ENCODE measurements at regions not wholly inside any gene's neighbourhood (a gene's known extent, or its start where the extent isn't known, plus 50 kb on each side); places are given as distances from the start of the nearest gene placed in this dataset.

- Histone ChIP-seq H3K27ac (ENCODE audit: low read length, poor library complexity, severe bottlenecking) (no peak overlapping the region), H2AK5ac (ENCODE audit: low read length, severe bottlenecking) (no peak overlapping the region), H3K4me2 (ENCODE audit: low read length, poor library complexity, severe bottlenecking) (no peak overlapping the region), H3K27me3 (ENCODE audit: control insufficient read depth in 1 of 2, insufficient read depth in 1 of 2, low read length in 2 of 2) (no peaks in the 10 kb centered on the region), H2BK12ac (ENCODE audit: low read length in 2 of 2) (no peak overlapping the region), H2BK5ac (ENCODE audit: low read depth, low read length, poor library complexity, severe bottlenecking) (no peak overlapping the region), H2AFZ (ENCODE audit: low read depth, low read length) (no peak overlapping the region), H3K79me1 (replicated peaks; ENCODE audit: low read length, poor library complexity, severe bottlenecking) (no peaks in the 10 kb centered on the region), H2BK120ac (ENCODE audit: low read depth, low read length) (no peak overlapping the region), H3K36me3 (ENCODE audit: control insufficient read depth in 1 of 2, insufficient read depth in 2 of 2, low read depth in 1 of 2, low read length in 2 of 2) (no peaks in the 10 kb centered on the region), H3K9ac (ENCODE audit: low read length) (no peak overlapping the region), H3K4ac (ENCODE audit: low read depth in 1 of 2, low read length in 2 of 2) (no peak overlapping the region), H3K4me3 (ENCODE audit: insufficient read depth in 1 of 2, low read depth in 1 of 2, low read length in 2 of 2) (no peak overlapping the region), H3K18ac (ENCODE audit: low read depth in 1 of 2, low read length in 2 of 2) (no peak overlapping the region), H4K91ac (ENCODE audit: low read length) (no peak overlapping the region), H3K9me3 (ENCODE audit: control insufficient read depth, low read length) (no peaks in the 10 kb centered on the region), H3K23ac (ENCODE audit: low read length in 2 of 2) (no peak overlapping the region), H3K4me1 (ENCODE audit: control insufficient read depth, insufficient read depth, low read depth, low read length) (no peaks in the 10 kb centered on the region), H2BK15ac (ENCODE audit: low read depth, poor library complexity, severe bottlenecking) (no peak overlapping the region), H3K14ac (ENCODE audit: low read length in 2 of 2) (no peak overlapping the region), H4K8ac (ENCODE audit: low read length) (no peak overlapping the region)
- 91% methylated on average over 3 of the region's 4 CpGs for WGBS
- DNase-seq: no peak
These were observed 487.7 kb upstream of the API5 start for GRCh38 chr11:42824067-42824466.

GRCh38 chr11:42825598-42825997 lies 486.2 kb upstream of the API5 start:
- no peak for DNase-seq
- H3K23ac ChIP-seq (ENCODE audit: low read length in 2 of 2): no peak overlapping the region
- H3K79me1 ChIP-seq (replicated peaks; ENCODE audit: low read length, poor library complexity, severe bottlenecking): no peaks in the 10 kb centered on the region
- WGBS: no CpG with 5 or more reads among the region's 1 CpG
- no peaks in the 10 kb centered on the region for H3K27me3 ChIP-seq (ENCODE audit: control insufficient read depth in 1 of 2, insufficient read depth in 1 of 2, low read length in 2 of 2)
- H2BK12ac ChIP-seq (ENCODE audit: low read length in 2 of 2): no peak overlapping the region
- no peak overlapping the region for H3K27ac ChIP-seq (ENCODE audit: low read length, poor library complexity, severe bottlenecking)
- H2BK15ac ChIP-seq (ENCODE audit: low read depth, poor library complexity, severe bottlenecking): no peak overlapping the region
- H4K91ac ChIP-seq (ENCODE audit: low read length): no peak overlapping the region
- no peak overlapping the region for H3K18ac ChIP-seq (ENCODE audit: low read depth in 1 of 2, low read length in 2 of 2)
- no peak overlapping the region for H3K4me3 ChIP-seq (ENCODE audit: insufficient read depth in 1 of 2, low read depth in 1 of 2, low read length in 2 of 2)
- H2BK120ac ChIP-seq (ENCODE audit: low read depth, low read length): no peak overlapping the region
- no peaks in the 10 kb centered on the region for H3K4me1 ChIP-seq (ENCODE audit: control insufficient read depth, insufficient read depth, low read depth, low read length)
- no peak overlapping the region for H3K9ac ChIP-seq (ENCODE audit: low read length)
- H2BK5ac ChIP-seq (ENCODE audit: low read depth, low read length, poor library complexity, severe bottlenecking): no peak overlapping the region
- no peak overlapping the region for H3K4me2 ChIP-seq (ENCODE audit: low read length, poor library complexity, severe bottlenecking)
- H3K9me3 ChIP-seq (ENCODE audit: control insufficient read depth, low read length): no peaks in the 10 kb centered on the region
- no peak overlapping the region for H2AK5ac ChIP-seq (ENCODE audit: low read length, severe bottlenecking)
- H3K14ac ChIP-seq (ENCODE audit: low read length in 2 of 2): no peak overlapping the region
- H3K4ac ChIP-seq (ENCODE audit: low read depth in 1 of 2, low read length in 2 of 2): no peak overlapping the region
- H3K36me3 ChIP-seq (ENCODE audit: control insufficient read depth in 1 of 2, insufficient read depth in 2 of 2, low read depth in 1 of 2, low read length in 2 of 2): no peaks in the 10 kb centered on the region
- H2AFZ ChIP-seq (ENCODE audit: low read depth, low read length): no peak overlapping the region
- H4K8ac ChIP-seq (ENCODE audit: low read length): no peak overlapping the region

- Histone ChIP-seq H3K4ac (ENCODE audit: low read depth in 1 of 2, low read length in 2 of 2) (no peak overlapping the region), H3K4me2 (ENCODE audit: low read length, poor library complexity, severe bottlenecking) (no peak overlapping the region), H3K4me3 (ENCODE audit: insufficient read depth in 1 of 2, low read depth in 1 of 2, low read length in 2 of 2) (no peak overlapping the region), H2BK120ac (ENCODE audit: low read depth, low read length) (no peak overlapping the region), H3K9ac (ENCODE audit: low read length) (no peak overlapping the region), H3K79me1 (replicated peaks; ENCODE audit: low read length, poor library complexity, severe bottlenecking) (no peaks in the 10 kb centered on the region), H4K8ac (ENCODE audit: low read length) (no peak overlapping the region), H3K23ac (ENCODE audit: low read length in 2 of 2) (no peak overlapping the region), H3K4me1 (ENCODE audit: control insufficient read depth, insufficient read depth, low read depth, low read length) (no peaks in the 10 kb centered on the region), H2AFZ (ENCODE audit: low read depth, low read length) (no peak overlapping the region), H3K36me3 (ENCODE audit: control insufficient read depth in 1 of 2, insufficient read depth in 2 of 2, low read depth in 1 of 2, low read length in 2 of 2) (no peaks in the 10 kb centered on the region), H2AK5ac (ENCODE audit: low read length, severe bottlenecking) (no peak overlapping the region), H2BK12ac (ENCODE audit: low read length in 2 of 2) (no peak overlapping the region), H2BK15ac (ENCODE audit: low read depth, poor library complexity, severe bottlenecking) (no peak overlapping the region), H4K91ac (ENCODE audit: low read length) (no peak overlapping the region), H3K14ac (ENCODE audit: low read length in 2 of 2) (no peak overlapping the region), H3K18ac (ENCODE audit: low read depth in 1 of 2, low read length in 2 of 2) (no peak overlapping the region), H3K27me3 (ENCODE audit: control insufficient read depth in 1 of 2, insufficient read depth in 1 of 2, low read length in 2 of 2) (no peaks in the 10 kb centered on the region), H2BK5ac (ENCODE audit: low read depth, low read length, poor library complexity, severe bottlenecking) (no peak overlapping the region), H3K9me3 (ENCODE audit: control insufficient read depth, low read length) (no peaks in the 10 kb centered on the region), H3K27ac (ENCODE audit: low read length, poor library complexity, severe bottlenecking) (no peak overlapping the region)
- DNase-seq: no peak
- WGBS: no CpG with 5 or more reads among the region's 2 CpGs
These were observed 484.0 kb upstream of the API5 start for GRCh38 chr11:42827845-42828244.

GRCh38 chr11:42837994-42838393 lies 473.8 kb upstream of the API5 start:
- no peak overlapping the region for H3K4me3 ChIP-seq (ENCODE audit: insufficient read depth in 1 of 2, low read depth in 1 of 2, low read length in 2 of 2)
- no peak overlapping the region for H3K4me2 ChIP-seq (ENCODE audit: low read length, poor library complexity, severe bottlenecking)
- no peak overlapping the region for H3K27ac ChIP-seq (ENCODE audit: low read length, poor library complexity, severe bottlenecking)
- H3K36me3 ChIP-seq (ENCODE audit: control insufficient read depth in 1 of 2, insufficient read depth in 2 of 2, low read depth in 1 of 2, low read length in 2 of 2): no peaks in the 10 kb centered on the region
- H3K9me3 ChIP-seq (ENCODE audit: control insufficient read depth, low read length): peaks cover 4% of the 10 kb centered on the region
- H3K23ac ChIP-seq (ENCODE audit: low read length in 2 of 2): no peak overlapping the region
- no peak overlapping the region for H2AFZ ChIP-seq (ENCODE audit: low read depth, low read length)
- no peak overlapping the region for H3K18ac ChIP-seq (ENCODE audit: low read depth in 1 of 2, low read length in 2 of 2)
- no peaks in the 10 kb centered on the region for H3K79me1 ChIP-seq (replicated peaks; ENCODE audit: low read length, poor library complexity, severe bottlenecking)
- no peak overlapping the region for H2AK5ac ChIP-seq (ENCODE audit: low read length, severe bottlenecking)
- DNase-seq: no peak
- H3K14ac ChIP-seq (ENCODE audit: low read length in 2 of 2): no peak overlapping the region
- no peak overlapping the region for H2BK120ac ChIP-seq (ENCODE audit: low read depth, low read length)
- H2BK15ac ChIP-seq (ENCODE audit: low read depth, poor library complexity, severe bottlenecking): no peak overlapping the region
- no peak overlapping the region for H4K91ac ChIP-seq (ENCODE audit: low read length)
- no peak overlapping the region for H3K4ac ChIP-seq (ENCODE audit: low read depth in 1 of 2, low read length in 2 of 2)
- no peak overlapping the region for H4K8ac ChIP-seq (ENCODE audit: low read length)
- 80% methylated on average over 2 of the region's 3 CpGs for WGBS
- no peaks in the 10 kb centered on the region for H3K27me3 ChIP-seq (ENCODE audit: control insufficient read depth in 1 of 2, insufficient read depth in 1 of 2, low read length in 2 of 2)
- H2BK5ac ChIP-seq (ENCODE audit: low read depth, low read length, poor library complexity, severe bottlenecking): no peak overlapping the region
- H3K9ac ChIP-seq (ENCODE audit: low read length): no peak overlapping the region
- no peak overlapping the region for H2BK12ac ChIP-seq (ENCODE audit: low read length in 2 of 2)
- H3K4me1 ChIP-seq (ENCODE audit: control insufficient read depth, insufficient read depth, low read depth, low read length): no peaks in the 10 kb centered on the region

Measured in mesenchymal stem cell (in vitro differentiated cells and primary cell).